ENCODE measurements at regions not wholly inside any gene's neighbourhood (a gene's known extent, or its start where the extent isn't known, plus 50 kb on each side); places are given as distances from the start of the nearest gene placed in this dataset.

DNA sequence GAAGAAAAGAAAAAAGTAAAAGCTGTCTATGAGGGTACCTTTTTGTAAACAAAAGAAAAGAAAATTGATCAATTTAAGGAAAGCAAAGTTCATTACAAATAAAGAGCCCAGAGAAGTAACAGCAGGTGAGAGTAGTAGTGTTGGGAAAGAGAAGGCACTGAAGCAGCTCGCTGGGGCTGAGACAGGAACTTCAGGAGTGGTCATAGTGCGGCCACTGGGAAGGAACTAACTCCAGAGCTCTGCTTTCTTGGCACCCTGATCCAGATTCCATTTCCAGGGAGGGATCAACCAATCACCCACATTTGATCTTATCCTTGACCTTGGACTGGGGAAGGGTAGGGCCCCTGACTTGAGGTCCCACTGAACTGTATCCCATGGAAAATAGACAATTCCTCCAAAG, 617.6 kb downstream of the CPS1 start:
- TF ChIP-seq, protein P1, sequence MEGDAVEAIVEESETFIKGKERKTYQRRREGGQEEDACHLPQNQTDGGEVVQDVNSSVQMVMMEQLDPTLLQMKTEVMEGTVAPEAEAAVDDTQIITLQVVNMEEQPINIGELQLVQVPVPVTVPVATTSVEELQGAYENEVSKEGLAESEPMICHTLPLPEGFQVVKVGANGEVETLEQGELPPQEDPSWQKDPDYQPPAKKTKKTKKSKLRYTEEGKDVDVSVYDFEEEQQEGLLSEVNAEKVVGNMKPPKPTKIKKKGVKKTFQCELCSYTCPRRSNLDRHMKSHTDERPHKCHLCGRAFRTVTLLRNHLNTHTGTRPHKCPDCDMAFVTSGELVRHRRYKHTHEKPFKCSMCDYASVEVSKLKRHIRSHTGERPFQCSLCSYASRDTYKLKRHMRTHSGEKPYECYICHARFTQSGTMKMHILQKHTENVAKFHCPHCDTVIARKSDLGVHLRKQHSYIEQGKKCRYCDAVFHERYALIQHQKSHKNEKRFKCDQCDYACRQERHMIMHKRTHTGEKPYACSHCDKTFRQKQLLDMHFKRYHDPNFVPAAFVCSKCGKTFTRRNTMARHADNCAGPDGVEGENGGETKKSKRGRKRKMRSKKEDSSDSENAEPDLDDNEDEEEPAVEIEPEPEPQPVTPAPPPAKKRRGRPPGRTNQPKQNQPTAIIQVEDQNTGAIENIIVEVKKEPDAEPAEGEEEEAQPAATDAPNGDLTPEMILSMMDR (IDR thresholded peaks at IDR 0.05) = no peak
- no peak for TF ChIP-seq EP300 (IDR thresholded peaks at IDR 0.05)
- TF ChIP-seq POLR2A (IDR thresholded peaks at IDR 0.05) = no peak
- Histone ChIP-seq H3K27me3 (no peaks in the 10 kb centered on the region), H3K4me3 (no peak overlapping the region), H3K36me3 (no peaks in the 10 kb centered on the region), H3K9me3 (no peaks in the 10 kb centered on the region), H3K27ac (no peak overlapping the region), H3K4me1 (no peaks in the 10 kb centered on the region)
- DNase-seq (ENCODE audit: low spot score in 2 of 2) = no peak
- WGBS, 2 donors = 86 to 95% methylated on average over 2 of the region's 2 CpGs

DNA sequence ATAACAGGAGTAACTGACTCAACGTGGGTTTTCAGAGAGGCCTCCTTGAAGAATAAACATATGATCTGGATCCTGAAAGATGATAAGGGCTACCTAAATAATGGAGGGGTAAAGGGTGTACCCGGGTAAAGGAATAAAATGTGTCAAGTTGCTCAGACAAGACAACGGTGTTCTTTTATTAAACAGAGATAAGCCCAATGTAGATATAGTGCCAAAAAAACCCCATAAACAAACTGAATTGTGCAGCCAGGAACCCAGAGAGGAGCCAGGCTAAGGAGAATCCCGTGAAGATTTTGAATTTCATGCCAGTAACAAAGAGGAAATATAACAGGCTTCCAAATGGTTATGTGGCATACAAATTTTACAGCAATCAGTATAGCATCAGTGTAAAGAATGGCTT, 618.2 kb downstream of the CPS1 start:
- no peaks in the 10 kb centered on the region for H3K27me3 ChIP-seq
- H3K27ac ChIP-seq = no peak overlapping the region
- H3K36me3 ChIP-seq = no peaks in the 10 kb centered on the region
- no peak overlapping the region for H3K4me3 ChIP-seq
- H3K4me1 ChIP-seq = no peaks in the 10 kb centered on the region
- WGBS, 2 donors = 69 to 80% methylated on average over 4 of the region's 4 CpGs
- H3K9me3 ChIP-seq = no peaks in the 10 kb centered on the region
- DNase-seq (ENCODE audit: low spot score in 2 of 2) = no peak
- TF ChIP-seq, protein P1 (IDR thresholded peaks at IDR 0.05) = no peak
- TF ChIP-seq POLR2A (IDR thresholded peaks at IDR 0.05) (no peak), EP300 (IDR thresholded peaks at IDR 0.05) (no peak)

DNA sequence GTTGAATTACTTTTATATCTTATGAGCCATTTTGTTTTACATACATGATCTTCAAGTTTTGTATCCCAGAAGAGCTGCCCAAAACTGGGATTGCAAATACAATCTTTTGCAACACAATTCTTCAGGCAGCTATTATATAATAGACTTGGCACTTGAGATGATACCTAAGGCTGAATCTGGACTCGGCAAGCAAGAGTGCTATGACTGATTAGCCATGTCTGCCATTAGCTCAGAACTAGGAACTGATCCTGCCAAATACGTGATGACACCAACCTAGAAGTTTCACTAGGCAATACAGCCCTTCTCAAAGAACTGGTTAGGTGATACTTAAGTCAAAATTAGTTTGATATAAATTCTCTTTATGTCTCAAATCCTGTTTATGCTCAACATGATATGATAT, 619.6 kb downstream of the CPS1 start:
- H3K4me1 ChIP-seq = no peaks in the 10 kb centered on the region
- H3K9me3 ChIP-seq = no peaks in the 10 kb centered on the region
- H3K27ac ChIP-seq = no peak overlapping the region
- no peak for TF ChIP-seq EP300 (IDR thresholded peaks at IDR 0.05)
- H3K4me3 ChIP-seq = no peak overlapping the region
- WGBS, 2 donors = 77 to 83% methylated on average over 2 of the region's 2 CpGs
- H3K27me3 ChIP-seq = no peaks in the 10 kb centered on the region
- DNase-seq (ENCODE audit: low spot score in 2 of 2) = no peak
- H3K36me3 ChIP-seq = no peaks in the 10 kb centered on the region

DNA sequence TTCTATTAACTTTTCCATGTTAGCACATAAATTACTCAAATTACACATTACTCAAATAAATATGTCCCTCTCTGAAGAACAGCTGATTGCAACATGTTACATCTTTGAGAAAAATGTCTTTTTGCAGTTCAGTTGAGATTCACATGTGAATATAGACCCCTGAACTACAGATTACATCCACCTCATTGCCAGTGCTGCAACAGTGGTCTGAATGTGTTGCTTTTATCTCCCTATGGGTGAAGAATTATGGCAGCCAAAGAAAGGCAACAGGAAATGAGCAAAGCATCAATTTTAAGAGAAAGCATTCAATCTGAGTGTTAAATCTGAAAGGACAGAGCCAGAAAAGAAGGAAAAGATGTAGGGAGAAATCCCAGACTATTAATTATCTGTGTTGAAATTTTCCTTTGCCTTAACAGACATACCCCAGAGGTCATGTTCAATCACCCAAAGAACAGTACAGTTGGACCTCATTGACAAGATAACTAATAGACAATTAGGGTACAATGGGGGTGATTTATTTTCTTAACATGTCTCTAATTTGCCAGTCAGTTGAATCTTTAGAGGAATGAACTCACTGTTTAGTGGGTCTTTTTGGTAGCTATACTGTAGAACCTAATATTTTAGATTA, 620.2 kb downstream of the CPS1 start:
- H3K9me3 ChIP-seq = no peaks in the 10 kb centered on the region
- H3K4me3 ChIP-seq = no peak overlapping the region
- peaks cover 0 to 7% (median 0%) of the 10 kb centered on the region in 4 donors for H3K4me1 ChIP-seq
- no peaks in the 10 kb centered on the region for H3K36me3 ChIP-seq
- TF ChIP-seq, protein P1 (IDR thresholded peaks at IDR 0.05) = no peak
- DNase-seq (ENCODE audit: low spot score in 2 of 2) = no peak
- no peaks in the 10 kb centered on the region for H3K27me3 ChIP-seq
- H3K27ac ChIP-seq = no peak overlapping the region

DNA sequence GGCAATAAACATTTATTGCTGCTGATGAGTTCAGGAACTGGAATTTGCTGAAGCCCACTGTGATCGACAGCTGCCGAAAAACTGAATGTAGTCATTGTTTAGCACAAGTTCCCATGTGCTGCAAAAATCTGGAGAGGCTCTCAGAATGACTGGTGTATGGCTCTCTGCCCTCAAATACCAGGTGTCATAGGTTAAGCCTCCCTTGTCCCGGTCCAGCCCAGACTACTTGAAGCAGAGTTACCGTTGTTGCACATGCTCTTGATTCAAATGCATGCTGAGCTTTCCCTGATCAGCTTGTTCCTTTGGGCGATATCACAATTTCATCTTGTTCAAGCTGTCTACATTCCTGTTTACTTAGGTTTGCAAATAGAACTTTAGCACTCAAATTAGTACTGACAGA, 625.2 kb downstream of the CPS1 start:
- Histone ChIP-seq H3K36me3 (no peaks in the 10 kb centered on the region), H3K9me3 (no peaks in the 10 kb centered on the region), H3K27me3 (no peaks in the 10 kb centered on the region), H3K4me3 (no peak overlapping the region), H3K27ac (no peak overlapping the region), H3K4me1 (peaks cover 0 to 16% (median 0%) of the 10 kb centered on the region in 4 donors)
- 12 to 23% methylated on average over 5 of the region's 5 CpGs for WGBS, 2 donors
- DNase-seq (ENCODE audit: low spot score in 2 of 2) = no peak
- TF ChIP-seq POLR2A (IDR thresholded peaks at IDR 0.05) = no peak
- TF ChIP-seq, protein P1 (IDR thresholded peaks at IDR 0.05) = no peak
- TF ChIP-seq EP300 (IDR thresholded peaks at IDR 0.05) = no peak

DNA sequence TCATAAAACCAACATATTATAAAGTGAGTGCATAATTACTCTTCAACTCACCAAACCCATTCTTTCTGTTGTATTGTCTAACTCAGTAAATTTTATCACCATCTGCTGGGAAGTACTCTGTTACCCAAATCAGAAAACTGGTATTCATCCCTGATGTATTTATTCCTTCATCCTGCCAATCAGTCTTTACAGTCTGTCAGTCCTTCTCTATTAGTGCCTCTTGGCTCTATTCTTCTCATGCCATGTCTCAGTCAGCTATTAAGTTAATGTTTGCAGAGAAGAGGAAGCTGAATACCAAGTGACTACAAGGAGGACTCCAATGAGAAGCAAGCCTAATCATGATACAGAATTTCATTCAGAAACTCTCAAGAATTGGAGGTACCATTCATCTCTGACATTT, 631.2 kb downstream of the CPS1 start:
- Histone ChIP-seq H3K27me3 (no peaks in the 10 kb centered on the region), H3K4me3 (no peak overlapping the region), H3K27ac (no peak overlapping the region), H3K9me3 (no peaks in the 10 kb centered on the region), H3K36me3 (no peaks in the 10 kb centered on the region), H3K4me1 (no peaks in the 10 kb centered on the region)
- TF ChIP-seq POLR2A (IDR thresholded peaks at IDR 0.05) (no peak), EP300 (IDR thresholded peaks at IDR 0.05) (no peak)
- TF ChIP-seq, protein P1 (IDR thresholded peaks at IDR 0.05) = no peak
- no peak for DNase-seq (ENCODE audit: low spot score in 2 of 2)
